Activated naive CD4-positive, alpha-beta T cell treated with anti-CD3 and anti-CD28 coated beads, Interleukin-2, amount 10 ng/mL, durations not matched to agents 7 days and 5 days (primary cell): ENCODE measurements at regions not wholly inside any gene's neighbourhood (a gene's known extent, or its start where the extent isn't known, plus 50 kb on each side); places are given as distances from the start of the nearest gene placed in this dataset.

ENCODE experiments used
- CTCF ChIA-PET: fragments of 350-600 bp; sonication (Branson Sonifier 250); formaldehyde crosslinking; loops from one replicate; lab custom pipeline; 2021; ENCODE audit warnings: antibody characterized with exemption; lab: Charles Lee
- DNase-seq: peaks from one replicate; pipeline ENCODE4 v3.0.0-alpha.2; 2020
- H3K27ac Mint-ChIP-seq: one replicate; pipeline ENCODE4 v1.8.0; 2021; ENCODE audit warnings: mild to moderate bottlenecking, moderate library complexity, mixed read lengths
- H3K27me3 Mint-ChIP-seq: one replicate; pipeline ENCODE4 v1.8.0; 2021; ENCODE audit warnings: mild to moderate bottlenecking, mixed read lengths
- H3K36me3 Mint-ChIP-seq: one replicate; pipeline ENCODE4 v1.8.0; 2021; ENCODE audit warnings: mixed read lengths
- H3K4me1 Mint-ChIP-seq: one replicate; pipeline ENCODE4 v1.8.0; 2021; ENCODE audit warnings: mixed read lengths
- H3K4me3 Mint-ChIP-seq: one replicate; pipeline ENCODE4 v1.8.0; 2021; ENCODE audit warnings: mild to moderate bottlenecking, moderate library complexity, mixed read lengths
- H3K9me3 Mint-ChIP-seq: one replicate; pipeline ENCODE4 v1.8.0; 2021; ENCODE audit warnings: mixed read lengths

- CTCF ChIA-PET: no interaction called here
- H3K36me3 Mint-ChIP-seq: no peaks in the 10 kb centered on the region
- H3K9me3 Mint-ChIP-seq: no peaks in the 10 kb centered on the region
- no peak overlapping the region for H3K4me3 Mint-ChIP-seq
- no peak overlapping the region for H3K27ac Mint-ChIP-seq
- no peak for DNase-seq
- H3K27me3 Mint-ChIP-seq: no peaks in the 10 kb centered on the region
- H3K4me1 Mint-ChIP-seq: no peaks in the 10 kb centered on the region
Measured at GRCh38 chr2:509888-510287, 167.3 kb downstream of the TMEM18 start.

- Mint-ChIP-seq H3K27ac (no peak overlapping the region), H3K4me3 (no peak overlapping the region), H3K4me1 (no peaks in the 10 kb centered on the region), H3K36me3 (no peaks in the 10 kb centered on the region), H3K27me3 (no peaks in the 10 kb centered on the region), H3K9me3 (no peaks in the 10 kb centered on the region)
- CTCF ChIA-PET: no interaction called here
- no peak for DNase-seq
Measured at GRCh38 chr2:508121-508520, 169.1 kb downstream of the TMEM18 start.

GRCh38 chr2:506866-507265 lies 170.3 kb downstream of the TMEM18 start:
- CTCF ChIA-PET: no interaction called here
- H3K27me3 Mint-ChIP-seq: no peaks in the 10 kb centered on the region
- H3K9me3 Mint-ChIP-seq: no peaks in the 10 kb centered on the region
- H3K4me1 Mint-ChIP-seq: no peaks in the 10 kb centered on the region
- H3K27ac Mint-ChIP-seq: no peak overlapping the region
- DNase-seq: no peak
- no peaks in the 10 kb centered on the region for H3K36me3 Mint-ChIP-seq
- no peak overlapping the region for H3K4me3 Mint-ChIP-seq

- DNase-seq: no peak
- H3K36me3 Mint-ChIP-seq: no peaks in the 10 kb centered on the region
- H3K9me3 Mint-ChIP-seq: no peaks in the 10 kb centered on the region
- no peak overlapping the region for H3K4me3 Mint-ChIP-seq
- H3K27ac Mint-ChIP-seq: no peak overlapping the region
- CTCF ChIA-PET: no interaction called here
- no peaks in the 10 kb centered on the region for H3K27me3 Mint-ChIP-seq
- H3K4me1 Mint-ChIP-seq: no peaks in the 10 kb centered on the region
Measured at GRCh38 chr2:506451-506850, 170.8 kb downstream of the TMEM18 start.

- Mint-ChIP-seq H3K36me3 (no peaks in the 10 kb centered on the region), H3K4me3 (no peak overlapping the region), H3K27ac (no peak overlapping the region), H3K4me1 (no peaks in the 10 kb centered on the region), H3K9me3 (no peaks in the 10 kb centered on the region), H3K27me3 (no peaks in the 10 kb centered on the region)
- no peak for DNase-seq
- CTCF ChIA-PET: interaction anchor here (1.2 kb wide), 1 partner anchor 9 kb away, joined by 3 read pairs; no protein-coding TSS in a partner anchor
Measured at GRCh38 chr2:505941-506340, 171.3 kb downstream of the TMEM18 start.

- Mint-ChIP-seq H3K36me3 (no peaks in the 10 kb centered on the region), H3K27ac (no peak overlapping the region), H3K9me3 (no peaks in the 10 kb centered on the region), H3K27me3 (no peaks in the 10 kb centered on the region), H3K4me3 (no peak overlapping the region), H3K4me1 (no peaks in the 10 kb centered on the region)
- DNase-seq: no peak
- CTCF ChIA-PET: no interaction called here
Measured at GRCh38 chr2:503288-503999, 173.8 kb downstream of the TMEM18 start.

GRCh38 chr2:502831-503230 lies 174.4 kb downstream of the TMEM18 start:
- H3K27ac Mint-ChIP-seq: no peak overlapping the region
- H3K9me3 Mint-ChIP-seq: no peaks in the 10 kb centered on the region
- no peak for DNase-seq
- no peaks in the 10 kb centered on the region for H3K4me1 Mint-ChIP-seq
- no peak overlapping the region for H3K4me3 Mint-ChIP-seq
- H3K27me3 Mint-ChIP-seq: no peaks in the 10 kb centered on the region
- CTCF ChIA-PET: no interaction called here
- H3K36me3 Mint-ChIP-seq: no peaks in the 10 kb centered on the region

GRCh38 chr2:501667-502066 lies 175.5 kb downstream of the TMEM18 start:
- no peak for DNase-seq
- no peak overlapping the region for H3K4me3 Mint-ChIP-seq
- no peaks in the 10 kb centered on the region for H3K36me3 Mint-ChIP-seq
- H3K4me1 Mint-ChIP-seq: no peaks in the 10 kb centered on the region
- no peak overlapping the region for H3K27ac Mint-ChIP-seq
- H3K27me3 Mint-ChIP-seq: no peaks in the 10 kb centered on the region
- CTCF ChIA-PET: no interaction called here
- H3K9me3 Mint-ChIP-seq: no peaks in the 10 kb centered on the region

- CTCF ChIA-PET: no interaction called here
- no peaks in the 10 kb centered on the region for H3K4me1 Mint-ChIP-seq
- H3K27ac Mint-ChIP-seq: no peak overlapping the region
- H3K27me3 Mint-ChIP-seq: no peaks in the 10 kb centered on the region
- H3K9me3 Mint-ChIP-seq: no peaks in the 10 kb centered on the region
- no peak for DNase-seq
- H3K36me3 Mint-ChIP-seq: no peaks in the 10 kb centered on the region
- H3K4me3 Mint-ChIP-seq: no peak overlapping the region
Measured at GRCh38 chr2:501130-501529, 176.1 kb downstream of the TMEM18 start.

- CTCF ChIA-PET: no interaction called here
- Mint-ChIP-seq H3K27me3 (no peaks in the 10 kb centered on the region), H3K4me1 (no peaks in the 10 kb centered on the region), H3K9me3 (no peaks in the 10 kb centered on the region), H3K27ac (no peak overlapping the region), H3K4me3 (no peak overlapping the region), H3K36me3 (no peaks in the 10 kb centered on the region)
- DNase-seq: no peak
Measured at GRCh38 chr2:499726-500125, 177.5 kb downstream of the TMEM18 start.

- H3K4me3 Mint-ChIP-seq: no peak overlapping the region
- CTCF ChIA-PET: no interaction called here
- H3K27me3 Mint-ChIP-seq: no peaks in the 10 kb centered on the region
- H3K4me1 Mint-ChIP-seq: no peaks in the 10 kb centered on the region
- no peak for DNase-seq
- H3K9me3 Mint-ChIP-seq: no peaks in the 10 kb centered on the region
- H3K27ac Mint-ChIP-seq: no peak overlapping the region
- no peaks in the 10 kb centered on the region for H3K36me3 Mint-ChIP-seq
Measured at GRCh38 chr2:498493-499178, 178.6 kb downstream of the TMEM18 start.

- Mint-ChIP-seq H3K36me3 (no peaks in the 10 kb centered on the region), H3K4me3 (no peak overlapping the region), H3K9me3 (no peaks in the 10 kb centered on the region), H3K27me3 (no peaks in the 10 kb centered on the region), H3K27ac (no peak overlapping the region), H3K4me1 (no peaks in the 10 kb centered on the region)
- no peak for DNase-seq
- CTCF ChIA-PET: interaction anchor here (0.7 kb wide), 1 partner anchor 84 kb away, joined by 3 read pairs; no protein-coding TSS in a partner anchor
Measured at GRCh38 chr2:497770-498492, 179.3 kb downstream of the TMEM18 start.

GRCh38 chr2:496729-497128 lies 180.5 kb downstream of the TMEM18 start:
- Mint-ChIP-seq H3K36me3 (no peaks in the 10 kb centered on the region), H3K27me3 (peaks cover 5% of the 10 kb centered on the region), H3K4me1 (no peaks in the 10 kb centered on the region), H3K4me3 (no peak overlapping the region), H3K27ac (no peak overlapping the region), H3K9me3 (no peaks in the 10 kb centered on the region)
- CTCF ChIA-PET: no interaction called here
- no peak for DNase-seq

- DNase-seq: no peak
- no peak overlapping the region for H3K4me3 Mint-ChIP-seq
- H3K27me3 Mint-ChIP-seq: peaks cover 5% of the 10 kb centered on the region
- H3K27ac Mint-ChIP-seq: no peak overlapping the region
- CTCF ChIA-PET: no interaction called here
- no peaks in the 10 kb centered on the region for H3K9me3 Mint-ChIP-seq
- no peaks in the 10 kb centered on the region for H3K36me3 Mint-ChIP-seq
- H3K4me1 Mint-ChIP-seq: no peaks in the 10 kb centered on the region
Measured at GRCh38 chr2:495745-496275, 181.4 kb downstream of the TMEM18 start.
